ENCODE measurements at regions not wholly inside any gene's neighbourhood (a gene's known extent, or its start where the extent isn't known, plus 50 kb on each side); places are given as distances from the start of the nearest gene placed in this dataset.

GRCh38 chr1:98487620-98488019 is 173.9 kb upstream of the SNX7 start:
- H3K4me3 ChIP-seq (ENCODE audit: low read length) = no peak overlapping the region
- no peak for DNase-seq (ENCODE audit: low read depth)
- no peak for TF ChIP-seq CTCF (conservative IDR thresholded peaks at IDR 0.05; ENCODE audit: low read length)

- H3K4me3 ChIP-seq (ENCODE audit: low read length) = no peak overlapping the region
- no peak for TF ChIP-seq CTCF (conservative IDR thresholded peaks at IDR 0.05; ENCODE audit: low read length)
- DNase-seq (ENCODE audit: low read depth) = no peak
These were observed 178.9 kb upstream of the SNX7 start for GRCh38 chr1:98482611-98483010.

- H3K4me3 ChIP-seq (ENCODE audit: low read length) = no peak overlapping the region
- DNase-seq (ENCODE audit: low read depth) = no peak
- TF ChIP-seq CTCF (conservative IDR thresholded peaks at IDR 0.05; ENCODE audit: low read length) = no peak
These were observed 181.2 kb upstream of the SNX7 start for GRCh38 chr1:98480271-98480670.

DNA sequence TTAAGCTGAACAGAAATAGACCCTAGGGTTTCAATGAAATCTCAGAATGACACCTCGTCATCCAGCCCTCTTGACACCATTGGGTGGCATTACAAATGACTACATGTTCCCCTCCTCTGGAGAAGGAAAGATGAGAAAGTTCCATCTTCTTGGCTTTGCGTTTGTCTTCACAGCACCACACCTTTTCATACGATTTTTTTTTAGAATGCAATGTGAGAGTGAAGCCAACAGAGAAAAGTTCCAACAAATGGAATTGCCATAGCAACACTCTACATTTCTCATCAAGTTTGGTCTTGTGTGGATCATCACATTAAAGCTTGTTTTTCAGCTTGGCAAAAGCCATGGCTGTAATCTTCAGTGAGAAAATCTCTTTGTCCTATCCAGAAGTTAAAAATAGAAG is 183.4 kb upstream of the SNX7 start:
- no peak for TF ChIP-seq CTCF (conservative IDR thresholded peaks at IDR 0.05; ENCODE audit: low read length)
- no peak overlapping the region for H3K4me3 ChIP-seq (ENCODE audit: low read length)
- no peak for DNase-seq (ENCODE audit: low read depth)

DNA sequence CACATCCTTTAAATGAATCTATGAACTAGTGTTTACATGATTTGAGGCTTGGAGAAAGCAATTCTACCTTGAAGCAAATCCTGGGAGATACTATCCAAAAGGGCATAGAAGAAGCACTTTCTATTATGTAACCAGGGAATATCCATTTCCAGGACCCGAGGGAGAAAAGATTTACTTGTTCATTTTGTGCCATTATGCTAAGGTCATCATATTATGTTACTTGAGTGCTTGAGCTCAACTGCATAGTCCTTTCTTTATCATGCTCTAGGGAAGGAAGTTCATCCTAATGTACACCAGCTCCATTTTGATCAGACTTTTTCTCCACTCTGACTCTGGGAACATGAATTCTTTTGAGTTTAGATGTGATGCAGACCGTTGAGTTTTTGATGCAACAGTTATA is 188.6 kb upstream of the SNX7 start:
- no peak overlapping the region for H3K4me3 ChIP-seq (ENCODE audit: low read length)
- no peak for TF ChIP-seq CTCF (conservative IDR thresholded peaks at IDR 0.05; ENCODE audit: low read length)
- no peak for DNase-seq (ENCODE audit: low read depth)

DNA sequence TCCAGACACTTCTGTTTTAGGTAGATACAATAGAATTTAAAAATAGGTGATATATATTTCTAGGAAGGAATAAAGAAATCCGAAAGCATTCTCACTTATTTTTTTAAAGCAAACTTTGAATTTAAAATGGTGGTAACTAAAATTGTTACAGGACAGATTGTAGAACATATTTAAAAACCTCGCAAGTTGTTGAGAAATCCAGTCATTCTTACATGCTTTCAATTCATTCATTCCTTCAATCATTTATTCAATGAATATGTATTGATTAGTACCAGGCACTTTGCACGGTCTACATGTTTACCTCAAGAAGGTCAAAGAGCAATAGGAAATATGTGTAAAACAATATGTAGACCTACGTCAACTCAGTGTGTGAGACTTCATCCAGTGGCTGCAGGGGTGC is 189.9 kb upstream of the SNX7 start:
- no peak for DNase-seq (ENCODE audit: low read depth)
- no peak for TF ChIP-seq CTCF (conservative IDR thresholded peaks at IDR 0.05; ENCODE audit: low read length)
- no peak overlapping the region for H3K4me3 ChIP-seq (ENCODE audit: low read length)

- TF ChIP-seq CTCF (conservative IDR thresholded peaks at IDR 0.05; ENCODE audit: low read length) = peak; percentile 96
- peak; percentile 65 for DNase-seq (ENCODE audit: low read depth)
- no peak overlapping the region for H3K4me3 ChIP-seq (ENCODE audit: low read length)
These were observed 193.3 kb upstream of the SNX7 start for GRCh38 chr1:98468111-98468717.

Data from AG10803 (cell line).